CD14-positive monocyte (primary cell): ENCODE measurements at regions not wholly inside any gene's neighbourhood (a gene's known extent, or its start where the extent isn't known, plus 50 kb on each side); places are given as distances from the start of the nearest gene placed in this dataset.

Experiments
- DNase-seq, 3 donors: peaks; one replicate each; pipeline ENCODE4 v3.0.0-alpha.2; 2011 to 2022
- H2AFZ ChIP-seq: 2 replicates; pipeline ENCODE4 v1.6.0; 2012; ENCODE audit warnings: mild to moderate bottlenecking, low read depth, low read length, inconsistent platforms; ENCODE audit not compliant: insufficient read depth, poor library complexity, severe bottlenecking
- H3K27ac ChIP-seq, 2 donors: 1 replicate in 1 of 2; 2 replicates in 1 of 2; pipeline ENCODE4 v1.5.1; 2012 to 2013; ENCODE audit warnings: low read length in 2 of 2, control low read depth in 1 of 2, inconsistent platforms in 1 of 2, low read depth in 1 of 2, mild to moderate bottlenecking in 1 of 2
- H3K27me3 ChIP-seq, 2 donors: one replicate each; pipeline versions ENCODE4 v1.6.0 to v1.6.1; 2011 to 2013; ENCODE audit warnings: low read length in 2 of 2; ENCODE audit not compliant: control insufficient read depth in 2 of 2, insufficient read depth in 2 of 2
- H3K36me3 ChIP-seq, 2 donors: replicated peaks in 1 of 2; 1 replicate in 1 of 2; 2 replicates in 1 of 2; pipeline versions ENCODE4 v1.5.1 to v1.6.1; 2012 to 2013; ENCODE audit warnings: low read length in 2 of 2, control low read depth in 1 of 2, inconsistent platforms in 1 of 2, mild to moderate bottlenecking in 1 of 2; ENCODE audit not compliant: insufficient read depth in 2 of 2, control insufficient read depth in 1 of 2
- H3K4me1 ChIP-seq, 2 donors: 1 replicate in 1 of 2; 2 replicates in 1 of 2; pipeline versions ENCODE4 v1.5.1 to v1.6.1; 2012 to 2013; ENCODE audit warnings: low read length in 2 of 2, control low read depth in 1 of 2, inconsistent platforms in 1 of 2, mild to moderate bottlenecking in 1 of 2, moderate library complexity in 1 of 2; ENCODE audit not compliant: insufficient read depth in 2 of 2, control insufficient read depth in 1 of 2
- H3K4me2 ChIP-seq: replicated peaks from 2 replicates; pipeline ENCODE3; 2012; ENCODE audit warnings: low read length, moderate library complexity, mild to moderate bottlenecking; ENCODE audit not compliant: poor library complexity, severe bottlenecking; ENCODE audit errors: extremely low read depth
- H3K4me3 ChIP-seq, 3 experiments: fragments of 200-600 bp in 1 of 3; sonication (generic) in 1 of 3; replicated peaks in 1 of 3; 1 replicate in 2 of 3; 2 replicates in 1 of 3; pipeline ENCODE4 v1.5.1; 2011 to 2013; ENCODE audit warnings: low read length in 3 of 3, mild to moderate bottlenecking in 3 of 3, control low read depth in 2 of 3, low read depth in 2 of 3, inconsistent platforms in 1 of 3, moderate library complexity in 1 of 3
- H3K79me2 ChIP-seq: 2 replicates; pipeline ENCODE4 v1.6.0; 2012; ENCODE audit warnings: mild to moderate bottlenecking, control low read depth, inconsistent platforms, low read length, moderate library complexity; ENCODE audit not compliant: insufficient read depth
- H3K9ac ChIP-seq: 2 replicates; pipeline ENCODE4 v1.6.0; 2017; ENCODE audit warnings: low read length, mild to moderate bottlenecking; ENCODE audit not compliant: insufficient read depth, poor library complexity, severe bottlenecking
- H3K9me3 ChIP-seq, 2 donors: replicated peaks in 1 of 2; 1 replicate in 1 of 2; 2 replicates in 1 of 2; pipeline versions ENCODE4 v1.5.1 to v1.6.1; 2012 to 2013; ENCODE audit warnings: low read length in 2 of 2, control low read depth in 1 of 2; ENCODE audit not compliant: control insufficient read depth in 1 of 2, insufficient read depth in 1 of 2
- H4K20me1 ChIP-seq: 2 replicates; pipeline ENCODE4 v1.6.0; 2012; ENCODE audit warnings: mild to moderate bottlenecking, low read length, control low read depth, moderate library complexity; ENCODE audit not compliant: insufficient read depth
- H3K27ac Mint-ChIP-seq, 7 donors: one replicate each; pipeline ENCODE4 v1.8.0; 2020; ENCODE audit warnings: mild to moderate bottlenecking in 7 of 7, mixed read lengths in 7 of 7, moderate library complexity in 6 of 7, inconsistent platforms in 2 of 7
- H3K27me3 Mint-ChIP-seq, 3 donors: one replicate each; pipeline ENCODE4 v1.8.0; 2021 to 2022; ENCODE audit warnings: low read depth in 3 of 3, mild to moderate bottlenecking in 3 of 3, mixed read lengths in 3 of 3, moderate library complexity in 3 of 3, inconsistent platforms in 1 of 3
- H3K36me3 Mint-ChIP-seq, 2 donors: one replicate each; pipeline ENCODE4 v1.8.0; 2020; ENCODE audit warnings: mixed read lengths in 2 of 2, inconsistent platforms in 1 of 2, mild to moderate bottlenecking in 1 of 2
- H3K4me1 Mint-ChIP-seq: one replicate; pipeline ENCODE4 v1.8.0; 2020; ENCODE audit warnings: mild to moderate bottlenecking, mixed read lengths
- H3K4me3 Mint-ChIP-seq, 2 donors: one replicate each; pipeline ENCODE4 v1.8.0; 2020; ENCODE audit warnings: mild to moderate bottlenecking in 2 of 2, mixed read lengths in 2 of 2, moderate library complexity in 1 of 2
- H3K9me3 Mint-ChIP-seq, 7 donors: one replicate each; pipeline ENCODE4 v1.8.0; 2020 to 2022; ENCODE audit warnings: mixed read lengths in 7 of 7, mild to moderate bottlenecking in 6 of 7, moderate library complexity in 6 of 7, inconsistent platforms in 2 of 7
- WGBS: methylation state at CpG from one replicate; pipeline ENCODE4 v1.1.5; 2013; ENCODE audit warnings: missing lambda C conversion rate; ENCODE audit not compliant: insufficient coverage; 5-methylcytosine and 5-hydroxymethylcytosine counted together
- intact Hi-C, 2 donors: fragments of 100-400 bp; cut with micrococcal nuclease; formaldehyde crosslinking; loops; one replicate each; pipeline versions ENCODE4 v1.15.0 to v1.15.1; 2023
- TF ChIP-seq, protein P1 (sequence below): fragments of 200-600 bp; IDR thresholded peaks from one replicate; pipeline ENCODE4 v1.8.0; 2022; ENCODE audit warnings: antibody characterized with exemption, mild to moderate bottlenecking

DNA sequence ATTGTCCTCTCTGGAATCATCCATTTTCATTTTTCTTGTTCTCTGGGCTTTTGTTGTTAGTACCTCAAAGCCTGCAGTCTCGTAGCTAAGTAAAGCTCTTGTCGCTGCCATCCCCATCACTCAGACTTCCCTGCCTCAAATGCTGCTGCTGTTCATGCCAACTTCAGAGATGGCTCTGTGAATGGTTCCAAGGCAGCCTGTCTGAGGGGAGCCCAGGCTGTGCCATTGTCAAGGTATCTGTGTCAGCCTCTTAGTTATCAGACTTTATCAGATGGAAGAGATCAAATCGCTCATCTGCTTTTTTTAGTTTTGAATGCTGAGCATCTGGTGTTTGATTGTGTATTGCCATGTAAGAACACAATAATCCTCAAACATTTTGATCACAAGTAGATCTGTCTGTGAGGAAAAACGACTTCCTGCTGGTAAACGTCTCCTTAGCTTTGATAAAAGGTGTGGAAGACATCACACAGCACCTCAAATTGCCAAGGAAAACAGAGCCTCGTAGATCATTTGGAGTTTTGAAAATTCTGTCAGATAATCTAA is 304.2 kb upstream of the ZC3H12C start:
- Mint-ChIP-seq H3K27ac (no peak overlapping the region), H3K36me3 (no peaks in the 10 kb centered on the region), H3K27me3 (peaks cover 0 to 4% (median 3%) of the 10 kb centered on the region in 3 donors), H3K9me3 (peaks cover 0 to 2% (median 0%) of the 10 kb centered on the region in 7 donors), H3K4me3 (no peak overlapping the region), H3K4me1 (no peaks in the 10 kb centered on the region)
- H3K4me1 ChIP-seq, result no peaks in the 10 kb centered on the region
- no peak overlapping the region for H3K4me3 ChIP-seq
- DNase-seq, result no peak
- 76% methylated on average over 2 of the region's 6 CpGs for WGBS
- no peak overlapping the region for H2AFZ ChIP-seq
- no peak overlapping the region for H3K9ac ChIP-seq
- H3K4me2 ChIP-seq, result no peak overlapping the region
- H3K27ac ChIP-seq, result no peak overlapping the region
- no peaks in the 10 kb centered on the region for H4K20me1 ChIP-seq
- intact Hi-C loops, result no loop called here
- no peaks in the 10 kb centered on the region for H3K79me2 ChIP-seq
- TF ChIP-seq, protein P1, sequence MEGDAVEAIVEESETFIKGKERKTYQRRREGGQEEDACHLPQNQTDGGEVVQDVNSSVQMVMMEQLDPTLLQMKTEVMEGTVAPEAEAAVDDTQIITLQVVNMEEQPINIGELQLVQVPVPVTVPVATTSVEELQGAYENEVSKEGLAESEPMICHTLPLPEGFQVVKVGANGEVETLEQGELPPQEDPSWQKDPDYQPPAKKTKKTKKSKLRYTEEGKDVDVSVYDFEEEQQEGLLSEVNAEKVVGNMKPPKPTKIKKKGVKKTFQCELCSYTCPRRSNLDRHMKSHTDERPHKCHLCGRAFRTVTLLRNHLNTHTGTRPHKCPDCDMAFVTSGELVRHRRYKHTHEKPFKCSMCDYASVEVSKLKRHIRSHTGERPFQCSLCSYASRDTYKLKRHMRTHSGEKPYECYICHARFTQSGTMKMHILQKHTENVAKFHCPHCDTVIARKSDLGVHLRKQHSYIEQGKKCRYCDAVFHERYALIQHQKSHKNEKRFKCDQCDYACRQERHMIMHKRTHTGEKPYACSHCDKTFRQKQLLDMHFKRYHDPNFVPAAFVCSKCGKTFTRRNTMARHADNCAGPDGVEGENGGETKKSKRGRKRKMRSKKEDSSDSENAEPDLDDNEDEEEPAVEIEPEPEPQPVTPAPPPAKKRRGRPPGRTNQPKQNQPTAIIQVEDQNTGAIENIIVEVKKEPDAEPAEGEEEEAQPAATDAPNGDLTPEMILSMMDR, result no peak
- H3K36me3 ChIP-seq, result no peaks in the 10 kb centered on the region
- H3K9me3 ChIP-seq, result no peaks in the 10 kb centered on the region
- peaks cover 0 to 2% of the 10 kb centered on the region in 2 donors for H3K27me3 ChIP-seq

DNA sequence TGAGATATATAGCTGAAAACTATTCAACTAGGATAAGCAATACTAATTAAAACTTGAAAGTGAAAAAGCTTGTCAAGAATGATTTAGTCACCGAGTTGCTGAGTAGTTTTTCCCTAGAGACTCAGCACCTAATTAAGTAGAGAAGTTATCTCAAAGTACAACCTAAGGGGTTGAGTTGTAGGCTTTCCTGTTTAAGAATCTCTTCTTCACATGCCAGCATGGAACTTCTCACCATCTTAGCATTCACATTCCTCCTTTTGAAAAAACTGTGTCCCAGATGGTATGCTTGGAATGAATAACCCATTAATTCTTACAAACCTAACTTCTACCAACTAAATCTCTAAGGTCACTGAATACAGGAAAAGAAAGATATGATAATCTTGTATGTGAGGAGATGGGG is 303.3 kb upstream of the ZC3H12C start:
- intact Hi-C loops, result no loop called here
- Histone ChIP-seq H3K4me1 (no peaks in the 10 kb centered on the region), H3K79me2 (no peaks in the 10 kb centered on the region), H2AFZ (no peak overlapping the region), H3K36me3 (no peaks in the 10 kb centered on the region), H4K20me1 (no peaks in the 10 kb centered on the region), H3K4me2 (no peak overlapping the region), H3K27me3 (peaks cover 0 to 2% of the 10 kb centered on the region in 2 donors), H3K9ac (no peak overlapping the region), H3K27ac (no peak overlapping the region), H3K4me3 (no peak overlapping the region), H3K9me3 (no peaks in the 10 kb centered on the region)
- TF ChIP-seq, protein P1, result no peak
- no peak for DNase-seq
- Mint-ChIP-seq H3K27me3 (peaks cover 0 to 4% (median 3%) of the 10 kb centered on the region in 3 donors), H3K4me1 (no peaks in the 10 kb centered on the region), H3K9me3 (peaks cover 0 to 2% (median 0%) of the 10 kb centered on the region in 7 donors), H3K27ac (no peak overlapping the region), H3K4me3 (no peak overlapping the region), H3K36me3 (no peaks in the 10 kb centered on the region)
- no CpG with 5 or more reads among the region's 1 CpG for WGBS
